GM21447 (cell line): ENCODE measurements at regions not wholly inside any gene's neighbourhood (a gene's known extent, or its start where the extent isn't known, plus 50 kb on each side); places are given as distances from the start of the nearest gene placed in this dataset.

ENCODE experiments used
- ATAC-seq: cut with Tn5 transposase; IDR thresholded peaks from one replicate; pipeline ENCODE4 v1.9.1; 2021; ENCODE audit not compliant: unreplicated experiment

- ATAC-seq: no peak
These were observed 207.0 kb downstream of the HTR7 start for GRCh38 chr10:90650858-90651257.

- no peak for ATAC-seq
These were observed 205.3 kb downstream of the HTR7 start for GRCh38 chr10:90652519-90652918.

GRCh38 chr10:90658791-90659190 lies 199.0 kb downstream of the HTR7 start:
- ATAC-seq: no peak

- no peak for ATAC-seq
These were observed 191.8 kb downstream of the HTR7 start for GRCh38 chr10:90665905-90666662.

GRCh38 chr10:90674461-90674860 lies 183.4 kb downstream of the HTR7 start:
- no peak for ATAC-seq

GRCh38 chr10:90674928-90675327 lies 182.9 kb downstream of the HTR7 start:
- no peak for ATAC-seq

GRCh38 chr10:90675621-90676020 lies 182.2 kb downstream of the HTR7 start:
- no peak for ATAC-seq
